Sigmoid colon (tissue), 4 donors: ENCODE measurements at regions not wholly inside any gene's neighbourhood (a gene's known extent, or its start where the extent isn't known, plus 50 kb on each side); places are given as distances from the start of the nearest gene placed in this dataset.

Experiments used
- EP300 ChIP-seq, 4 donors: sonication (generic); formaldehyde crosslinking; IDR thresholded peaks; one replicate each; pipeline ENCODE4 v1.6.1; 2017; ENCODE audit warnings: antibody characterized with exemption in 4 of 4
- POLR2A ChIP-seq, 2 donors: fragments of 450-650 bp; IDR thresholded peaks; one replicate each; pipeline ENCODE4 v1.6.1; 2016; ENCODE audit warnings: antibody characterized with exemption in 2 of 2, mild to moderate bottlenecking in 2 of 2, moderate library complexity in 2 of 2
- POLR2AphosphoS5 ChIP-seq, 4 donors: sonication (generic); formaldehyde crosslinking; IDR thresholded peaks; one replicate each; pipeline ENCODE4 v1.6.1; 2017; ENCODE audit warnings: antibody characterized with exemption in 4 of 4
- TF ChIP-seq, protein P1 (sequence below), 4 experiments: fragments of 450-650 bp in 3 of 4; fragments of 200-600 bp in 1 of 4; IDR thresholded peaks; one replicate each; pipeline ENCODE4 v1.5.1; 2016 to 2019; ENCODE audit warnings: antibody characterized with exemption in 4 of 4, mild to moderate bottlenecking in 3 of 4, moderate library complexity in 2 of 4

DNA sequence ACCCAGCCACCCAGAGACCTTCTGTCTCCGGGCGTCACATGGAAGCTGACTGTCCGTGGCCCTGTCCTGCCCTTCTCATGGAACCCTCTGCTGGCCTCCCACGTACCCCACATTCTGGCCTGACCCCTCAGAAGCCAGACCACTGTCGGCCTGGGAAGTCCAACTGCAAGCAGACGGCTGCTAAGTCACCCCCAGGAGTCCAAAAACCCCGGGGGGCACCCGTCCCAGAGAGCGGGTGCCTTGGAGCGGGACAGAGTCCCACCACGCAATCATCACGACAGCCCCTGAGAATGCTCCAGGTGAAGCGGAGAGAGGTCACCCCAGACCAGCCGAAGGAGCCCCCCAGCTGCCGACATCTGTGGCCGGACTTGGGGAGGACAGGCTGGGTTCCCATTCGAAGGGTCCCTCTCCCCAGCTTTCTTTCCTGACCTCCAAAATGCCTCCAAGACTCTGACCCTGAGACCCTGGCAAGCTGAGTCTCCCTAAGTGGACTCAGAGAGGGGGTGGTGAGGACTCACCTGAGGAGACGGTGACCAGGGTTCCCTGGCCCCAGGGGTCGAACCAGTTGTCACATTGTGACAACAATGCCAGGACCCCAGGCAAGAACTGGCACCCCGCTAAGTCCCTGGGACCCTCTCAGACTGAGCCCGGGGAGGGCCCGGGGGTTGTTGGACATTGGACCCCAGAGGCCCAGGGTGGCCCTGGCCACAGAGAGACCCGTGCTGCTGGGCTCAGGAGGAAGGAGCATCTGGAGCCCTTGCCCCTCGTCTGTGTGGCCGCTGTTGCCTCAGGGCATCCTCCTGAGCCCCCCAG lies 337.1 kb downstream of the TMEM121 start:
- TF ChIP-seq POLR2A (IDR thresholded peaks at IDR 0.05), result no peak
- TF ChIP-seq, protein P1, sequence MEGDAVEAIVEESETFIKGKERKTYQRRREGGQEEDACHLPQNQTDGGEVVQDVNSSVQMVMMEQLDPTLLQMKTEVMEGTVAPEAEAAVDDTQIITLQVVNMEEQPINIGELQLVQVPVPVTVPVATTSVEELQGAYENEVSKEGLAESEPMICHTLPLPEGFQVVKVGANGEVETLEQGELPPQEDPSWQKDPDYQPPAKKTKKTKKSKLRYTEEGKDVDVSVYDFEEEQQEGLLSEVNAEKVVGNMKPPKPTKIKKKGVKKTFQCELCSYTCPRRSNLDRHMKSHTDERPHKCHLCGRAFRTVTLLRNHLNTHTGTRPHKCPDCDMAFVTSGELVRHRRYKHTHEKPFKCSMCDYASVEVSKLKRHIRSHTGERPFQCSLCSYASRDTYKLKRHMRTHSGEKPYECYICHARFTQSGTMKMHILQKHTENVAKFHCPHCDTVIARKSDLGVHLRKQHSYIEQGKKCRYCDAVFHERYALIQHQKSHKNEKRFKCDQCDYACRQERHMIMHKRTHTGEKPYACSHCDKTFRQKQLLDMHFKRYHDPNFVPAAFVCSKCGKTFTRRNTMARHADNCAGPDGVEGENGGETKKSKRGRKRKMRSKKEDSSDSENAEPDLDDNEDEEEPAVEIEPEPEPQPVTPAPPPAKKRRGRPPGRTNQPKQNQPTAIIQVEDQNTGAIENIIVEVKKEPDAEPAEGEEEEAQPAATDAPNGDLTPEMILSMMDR (IDR thresholded peaks at IDR 0.05), result no peak
- no peak for TF ChIP-seq POLR2AphosphoS5 (IDR thresholded peaks at IDR 0.05)
- TF ChIP-seq EP300 (IDR thresholded peaks at IDR 0.05), result no peak
